Prostate gland (tissue), 2 donors: ENCODE measurements at regions not wholly inside any gene's neighbourhood (a gene's known extent, or its start where the extent isn't known, plus 50 kb on each side); places are given as distances from the start of the nearest gene placed in this dataset.

ENCODE experiments used
- CTCF ChIP-seq, 4 experiments: fragments of 200-600 bp in 2 of 4; fragments of 450-650 bp in 2 of 4; sonication (generic) in 2 of 4; IDR thresholded peaks; 1 replicate in 3 of 4; 2 replicates in 1 of 4; pipeline ENCODE4 v1.5.1; 2016 to 2019; ENCODE audit warnings: antibody characterized with exemption in 4 of 4, mild to moderate bottlenecking in 2 of 4, moderate library complexity in 2 of 4
- POLR2A ChIP-seq: fragments of 450-650 bp; IDR thresholded peaks from one replicate; pipeline ENCODE4 v1.6.1; 2016; ENCODE audit warnings: antibody characterized with exemption, mild to moderate bottlenecking
- POLR2AphosphoS5 ChIP-seq: sonication (generic); formaldehyde crosslinking; IDR thresholded peaks from one replicate; pipeline ENCODE4 v1.6.1; 2017; ENCODE audit warnings: antibody characterized with exemption

- TF ChIP-seq CTCF (IDR thresholded peaks at IDR 0.05) (no peak), POLR2A (no peak), POLR2AphosphoS5 (no peak)
These were observed 79.3 kb upstream of the PROX1 start for GRCh38 chr1:213908521-213908920.
